Activated B cell treated with CpG ODN at 0.5 μM for 24 hours (primary cell): ENCODE measurements at regions not wholly inside any gene's neighbourhood (a gene's known extent, or its start where the extent isn't known, plus 50 kb on each side); places are given as distances from the start of the nearest gene placed in this dataset.

Experiments used
- ATAC-seq: fragments of 200-7000 bp; cut with Tn5 transposase; one replicate; pipeline ENCODE4 v1.10.0; 2021; ENCODE audit warnings: low read depth, mild to moderate bottlenecking, moderate library complexity
- CTCF ChIA-PET: fragments of 350-600 bp; sonication (Branson Sonifier 250); formaldehyde crosslinking; loops from one replicate; lab custom pipeline; 2021; ENCODE audit warnings: antibody characterized with exemption; lab: Charles Lee
- POLR2A ChIA-PET: fragments of 350-600 bp; sonication (Branson Sonifier 250); formaldehyde crosslinking; loops from one replicate; lab custom pipeline; 2021; ENCODE audit warnings: antibody characterized with exemption; lab: Charles Lee
- DNase-seq: peaks from one replicate; pipeline ENCODE4 v3.0.0; 2022
- H3K27ac Mint-ChIP-seq: one replicate; pipeline ENCODE4 v1.8.0; 2020; ENCODE audit warnings: mixed read lengths
- H3K27me3 Mint-ChIP-seq: one replicate; pipeline ENCODE4 v1.8.0; 2021; ENCODE audit warnings: mixed read lengths
- H3K36me3 Mint-ChIP-seq: one replicate; pipeline ENCODE4 v1.8.0; 2021; ENCODE audit warnings: low read depth, mixed read lengths
- H3K4me1 Mint-ChIP-seq: one replicate; pipeline ENCODE4 v1.8.0; 2021; ENCODE audit warnings: mixed read lengths
- H3K4me3 Mint-ChIP-seq: one replicate; pipeline ENCODE4 v1.8.0; 2020; ENCODE audit warnings: mild to moderate bottlenecking, mixed read lengths
- H3K9me3 Mint-ChIP-seq: one replicate; pipeline ENCODE4 v1.8.0; 2020; ENCODE audit warnings: mixed read lengths
- CTCF ChIP-seq: fragments of 200-600 bp; IDR thresholded peaks from one replicate; pipeline ENCODE4 v1.8.0; 2022; ENCODE audit warnings: antibody characterized with exemption, mild to moderate bottlenecking
- intact Hi-C: fragments of 100-400 bp; cut with micrococcal nuclease; formaldehyde crosslinking; loops from one replicate; pipeline ENCODE4 v1.15.1; 2024

- no peak for TF ChIP-seq CTCF
- H3K4me3 Mint-ChIP-seq, result no peak overlapping the region
- H3K27ac Mint-ChIP-seq, result no peak overlapping the region
- H3K9me3 Mint-ChIP-seq, result no peaks in the 10 kb centered on the region
- DNase-seq (no peak), ATAC-seq (no peak)
- POLR2A ChIA-PET, result no interaction called here
- no peaks in the 10 kb centered on the region for H3K36me3 Mint-ChIP-seq
- peaks cover 3% of the 10 kb centered on the region for H3K27me3 Mint-ChIP-seq
- CTCF ChIA-PET, result no interaction called here
- no peaks in the 10 kb centered on the region for H3K4me1 Mint-ChIP-seq
- intact Hi-C loops, result no loop called here
Observed at GRCh38 chr10:83995738-83996331, 143.5 kb upstream of the GHITM start.

- no peak overlapping the region for H3K4me3 Mint-ChIP-seq
- ChIA-PET CTCF (no interaction called here), POLR2A (no interaction called here)
- ATAC-seq, result no peak
- H3K9me3 Mint-ChIP-seq, result no peaks in the 10 kb centered on the region
- intact Hi-C loops, result no loop called here
- no peak overlapping the region for H3K27ac Mint-ChIP-seq
- no peak for DNase-seq
- no peaks in the 10 kb centered on the region for H3K4me1 Mint-ChIP-seq
- TF ChIP-seq CTCF, result no peak
- no peaks in the 10 kb centered on the region for H3K36me3 Mint-ChIP-seq
- peaks cover 7% of the 10 kb centered on the region for H3K27me3 Mint-ChIP-seq
Observed at GRCh38 chr10:84004221-84004620, 135.1 kb upstream of the GHITM start.

- no peaks in the 10 kb centered on the region for H3K4me1 Mint-ChIP-seq
- CTCF ChIA-PET, result no interaction called here
- no peak overlapping the region for H3K27ac Mint-ChIP-seq
- POLR2A ChIA-PET, result no interaction called here
- ATAC-seq (no peak), DNase-seq (no peak)
- H3K27me3 Mint-ChIP-seq, result peaks cover 5% of the 10 kb centered on the region
- H3K36me3 Mint-ChIP-seq, result no peaks in the 10 kb centered on the region
- intact Hi-C loops, result no loop called here
- no peak overlapping the region for H3K4me3 Mint-ChIP-seq
- TF ChIP-seq CTCF, result no peak
- H3K9me3 Mint-ChIP-seq, result no peaks in the 10 kb centered on the region
Observed at GRCh38 chr10:84005403-84005802, 133.9 kb upstream of the GHITM start.

GRCh38 chr10:84007482-84007881 lies 131.8 kb upstream of the GHITM start:
- DNase-seq (no peak), ATAC-seq (no peak)
- no peaks in the 10 kb centered on the region for H3K36me3 Mint-ChIP-seq
- ChIA-PET CTCF (no interaction called here), POLR2A (no interaction called here)
- peaks cover 4% of the 10 kb centered on the region for H3K27me3 Mint-ChIP-seq
- intact Hi-C loops, result no loop called here
- H3K27ac Mint-ChIP-seq, result no peak overlapping the region
- no peak for TF ChIP-seq CTCF
- H3K4me1 Mint-ChIP-seq, result no peaks in the 10 kb centered on the region
- no peaks in the 10 kb centered on the region for H3K9me3 Mint-ChIP-seq
- no peak overlapping the region for H3K4me3 Mint-ChIP-seq

GRCh38 chr10:84008878-84009277 lies 130.4 kb upstream of the GHITM start:
- no peaks in the 10 kb centered on the region for H3K36me3 Mint-ChIP-seq
- no peak overlapping the region for H3K27ac Mint-ChIP-seq
- peaks cover 7% of the 10 kb centered on the region for H3K4me1 Mint-ChIP-seq
- no peak for TF ChIP-seq CTCF
- H3K4me3 Mint-ChIP-seq, result no peak overlapping the region
- peaks cover 4% of the 10 kb centered on the region for H3K27me3 Mint-ChIP-seq
- POLR2A ChIA-PET, result no interaction called here
- intact Hi-C loops, result no loop called here
- H3K9me3 Mint-ChIP-seq, result no peaks in the 10 kb centered on the region
- CTCF ChIA-PET, result no interaction called here
- no peak for DNase-seq
- ATAC-seq, result no peak
